HG02943 (cell line): ENCODE measurements at regions not wholly inside any gene's neighbourhood (a gene's known extent, or its start where the extent isn't known, plus 50 kb on each side); places are given as distances from the start of the nearest gene placed in this dataset.

Experiments
- ATAC-seq: cut with Tn5 transposase; IDR thresholded peaks from one replicate; pipeline ENCODE4 v1.9.1; 2021; ENCODE audit warnings: mild to moderate bottlenecking, low read depth, moderate library complexity; ENCODE audit not compliant: unreplicated experiment

- no peak for ATAC-seq
These were observed 62.3 kb upstream of the SPRY4 start for GRCh38 chr5:142387024-142387682.

GRCh38 chr5:142386137-142387023 lies 61.6 kb upstream of the SPRY4 start:
- ATAC-seq, result no peak

- ATAC-seq, result no peak
These were observed 60.4 kb upstream of the SPRY4 start for GRCh38 chr5:142385194-142385593.

GRCh38 chr5:142384014-142384413 lies 59.2 kb upstream of the SPRY4 start:
- ATAC-seq, result no peak

- no peak for ATAC-seq
These were observed 57.4 kb upstream of the SPRY4 start for GRCh38 chr5:142382186-142382585.

GRCh38 chr5:142378737-142379634 lies 54.2 kb upstream of the SPRY4 start:
- no peak for ATAC-seq

GRCh38 chr5:142375944-142376411 lies 51.2 kb upstream of the SPRY4 start:
- no peak for ATAC-seq
